ENCODE measurements at regions not wholly inside any gene's neighbourhood (a gene's known extent, or its start where the extent isn't known, plus 50 kb on each side); places are given as distances from the start of the nearest gene placed in this dataset.

DNA sequence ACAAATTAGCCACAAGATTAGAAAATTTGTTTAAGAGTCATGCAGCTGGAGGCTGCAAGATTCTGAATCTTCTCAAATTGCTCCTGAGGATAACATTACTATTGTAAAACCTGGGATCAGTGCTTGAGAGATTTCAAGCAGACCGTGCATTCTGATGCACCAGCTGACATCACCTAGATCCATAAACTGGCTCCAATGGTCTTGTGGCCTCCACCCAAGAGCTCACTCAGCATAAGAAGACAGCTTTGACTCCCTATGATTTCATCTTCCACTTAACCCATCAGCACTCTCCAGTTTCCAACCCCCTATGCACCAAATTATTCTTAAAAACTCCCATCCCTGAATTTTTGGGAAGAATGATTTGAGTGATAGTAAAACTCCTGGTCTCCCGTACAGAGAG lies 1007.9 kb upstream of the TENM4 start:
- no peak overlapping the region for H3K18ac ChIP-seq (ENCODE audit: insufficient read length, low read depth, low read length)
- H3K79me1 ChIP-seq (ENCODE audit: insufficient read depth, low read depth, low read length, poor library complexity, severe bottlenecking): no peaks in the 10 kb centered on the region
- H4K20me1 ChIP-seq (ENCODE audit: control insufficient read depth, insufficient read depth, insufficient read length): no peaks in the 10 kb centered on the region
- no peak overlapping the region for H3K23ac ChIP-seq (ENCODE audit: insufficient read length, low read depth, low read length)
- no peak overlapping the region for H2BK15ac ChIP-seq (ENCODE audit: low read depth, low read length)
- no peaks in the 10 kb centered on the region for H3K36me3 Mint-ChIP-seq (ENCODE audit: insufficient read depth in 1 of 3, low read depth in 3 of 3)
- H2BK120ac ChIP-seq (ENCODE audit: low read depth, low read length, poor library complexity, severe bottlenecking): no peak overlapping the region
- H3K4me2 ChIP-seq (ENCODE audit: insufficient read depth, insufficient read length, low read length): no peak overlapping the region
- H3K4me1 Mint-ChIP-seq: no peaks in the 10 kb centered on the region
- H3K23me2 ChIP-seq (ENCODE audit: insufficient read length, low read depth, low read length, poor library complexity, severe bottlenecking): no peaks in the 10 kb centered on the region
- H3K27ac Mint-ChIP-seq: no peak overlapping the region
- H3K14ac ChIP-seq (ENCODE audit: insufficient read depth, low read length): no peak overlapping the region
- H3K27me3 Mint-ChIP-seq (ENCODE audit: low read depth): no peaks in the 10 kb centered on the region
- H4K5ac ChIP-seq (ENCODE audit: insufficient read length, low read depth, low read length): no peak overlapping the region
- H2BK12ac ChIP-seq (ENCODE audit: insufficient read length, low read depth, low read length): no peak overlapping the region
- H3K27ac ChIP-seq (ENCODE audit: insufficient read length, low read depth, low read length): no peak overlapping the region
- no peaks in the 10 kb centered on the region for H3K4me1 ChIP-seq (ENCODE audit: insufficient read depth, low read length)
- DNase-seq: no peak
- no peak overlapping the region for H4K91ac ChIP-seq (ENCODE audit: insufficient read length, low read depth, low read length)
- no peaks in the 10 kb centered on the region for H3K9me3 ChIP-seq (ENCODE audit: control insufficient read depth, low read depth, low read length)
- H3K4me3 Mint-ChIP-seq: no peak overlapping the region
- H3K9me3 Mint-ChIP-seq: no peaks in the 10 kb centered on the region; a peak in 1 of 5 replicates
- no peak overlapping the region for H2BK5ac ChIP-seq (ENCODE audit: insufficient read length, low read length)
- TF ChIP-seq, protein P1, sequence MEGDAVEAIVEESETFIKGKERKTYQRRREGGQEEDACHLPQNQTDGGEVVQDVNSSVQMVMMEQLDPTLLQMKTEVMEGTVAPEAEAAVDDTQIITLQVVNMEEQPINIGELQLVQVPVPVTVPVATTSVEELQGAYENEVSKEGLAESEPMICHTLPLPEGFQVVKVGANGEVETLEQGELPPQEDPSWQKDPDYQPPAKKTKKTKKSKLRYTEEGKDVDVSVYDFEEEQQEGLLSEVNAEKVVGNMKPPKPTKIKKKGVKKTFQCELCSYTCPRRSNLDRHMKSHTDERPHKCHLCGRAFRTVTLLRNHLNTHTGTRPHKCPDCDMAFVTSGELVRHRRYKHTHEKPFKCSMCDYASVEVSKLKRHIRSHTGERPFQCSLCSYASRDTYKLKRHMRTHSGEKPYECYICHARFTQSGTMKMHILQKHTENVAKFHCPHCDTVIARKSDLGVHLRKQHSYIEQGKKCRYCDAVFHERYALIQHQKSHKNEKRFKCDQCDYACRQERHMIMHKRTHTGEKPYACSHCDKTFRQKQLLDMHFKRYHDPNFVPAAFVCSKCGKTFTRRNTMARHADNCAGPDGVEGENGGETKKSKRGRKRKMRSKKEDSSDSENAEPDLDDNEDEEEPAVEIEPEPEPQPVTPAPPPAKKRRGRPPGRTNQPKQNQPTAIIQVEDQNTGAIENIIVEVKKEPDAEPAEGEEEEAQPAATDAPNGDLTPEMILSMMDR (conservative IDR thresholded peaks at IDR 0.05): no peak
- no peak overlapping the region for H2BK20ac ChIP-seq (ENCODE audit: low read depth, low read length, poor library complexity, severe bottlenecking)
- no peak overlapping the region for H3K56ac ChIP-seq (ENCODE audit: insufficient read length, low read depth, low read length)
- no peak overlapping the region for H2AFZ ChIP-seq (ENCODE audit: low read length)
- H3K9ac ChIP-seq (ENCODE audit: extremely low read depth, insufficient read length, low read length): no peak overlapping the region
- WGBS (ENCODE audit: extremely low coverage, insufficient read length, low lambda C conversion rate): no CpG with 5 or more reads among the region's 2 CpGs
- no peak overlapping the region for H4K8ac ChIP-seq (replicated peaks; ENCODE audit: insufficient read length, low read depth, low read length)
- no peak overlapping the region for H3T11ph ChIP-seq (ENCODE audit: low read length)
- no peaks in the 10 kb centered on the region for H3K79me2 ChIP-seq (ENCODE audit: insufficient read depth, low read length)
- no peak overlapping the region for H2AK5ac ChIP-seq (ENCODE audit: insufficient read length, low read length)
- H3K4ac ChIP-seq (ENCODE audit: low read depth, low read length): no peak overlapping the region
- no peaks in the 10 kb centered on the region for H3K27me3 ChIP-seq (ENCODE audit: insufficient read depth, low read length)

Data from H9 (cell line).